GM12878 (cell line): ENCODE measurements at regions not wholly inside any gene's neighbourhood (a gene's known extent, or its start where the extent isn't known, plus 50 kb on each side); places are given as distances from the start of the nearest gene placed in this dataset.

Experiments
- EZH2 ChIP-seq: IDR thresholded peaks from 2 replicates; pipeline ENCODE4 v1.6.1; 2012; ENCODE audit warnings: low read depth, mild to moderate bottlenecking, control low read depth, inconsistent platforms, low read length, borderline replicate concordance; ENCODE audit not compliant: control insufficient read depth
- FOXM1 ChIP-seq: IDR thresholded peaks from 2 replicates; pipeline ENCODE4 v1.6.1; 2012; ENCODE audit warnings: low read depth, mild to moderate bottlenecking, inconsistent platforms, low read length, moderate library complexity
- NFIC ChIP-seq: IDR thresholded peaks from 2 replicates; pipeline ENCODE4 v1.6.1; 2012; ENCODE audit warnings: low read depth, mild to moderate bottlenecking, inconsistent platforms, low read length, moderate library complexity
- PAX5 ChIP-seq: IDR thresholded peaks from 2 replicates; pipeline ENCODE4 v1.6.1; 2011; ENCODE audit warnings: low read depth, low read length, borderline replicate concordance
- POLR2AphosphoS5 ChIP-seq: IDR thresholded peaks from 2 replicates; pipeline ENCODE4 v1.6.1; 2011; ENCODE audit warnings: mild to moderate bottlenecking, low read length, inconsistent platforms
- SMARCA5 ChIP-seq: fragments of 450-650 bp; IDR thresholded peaks from 2 replicates; pipeline ENCODE4 v1.6.1; 2017; ENCODE audit warnings: mild to moderate bottlenecking

DNA sequence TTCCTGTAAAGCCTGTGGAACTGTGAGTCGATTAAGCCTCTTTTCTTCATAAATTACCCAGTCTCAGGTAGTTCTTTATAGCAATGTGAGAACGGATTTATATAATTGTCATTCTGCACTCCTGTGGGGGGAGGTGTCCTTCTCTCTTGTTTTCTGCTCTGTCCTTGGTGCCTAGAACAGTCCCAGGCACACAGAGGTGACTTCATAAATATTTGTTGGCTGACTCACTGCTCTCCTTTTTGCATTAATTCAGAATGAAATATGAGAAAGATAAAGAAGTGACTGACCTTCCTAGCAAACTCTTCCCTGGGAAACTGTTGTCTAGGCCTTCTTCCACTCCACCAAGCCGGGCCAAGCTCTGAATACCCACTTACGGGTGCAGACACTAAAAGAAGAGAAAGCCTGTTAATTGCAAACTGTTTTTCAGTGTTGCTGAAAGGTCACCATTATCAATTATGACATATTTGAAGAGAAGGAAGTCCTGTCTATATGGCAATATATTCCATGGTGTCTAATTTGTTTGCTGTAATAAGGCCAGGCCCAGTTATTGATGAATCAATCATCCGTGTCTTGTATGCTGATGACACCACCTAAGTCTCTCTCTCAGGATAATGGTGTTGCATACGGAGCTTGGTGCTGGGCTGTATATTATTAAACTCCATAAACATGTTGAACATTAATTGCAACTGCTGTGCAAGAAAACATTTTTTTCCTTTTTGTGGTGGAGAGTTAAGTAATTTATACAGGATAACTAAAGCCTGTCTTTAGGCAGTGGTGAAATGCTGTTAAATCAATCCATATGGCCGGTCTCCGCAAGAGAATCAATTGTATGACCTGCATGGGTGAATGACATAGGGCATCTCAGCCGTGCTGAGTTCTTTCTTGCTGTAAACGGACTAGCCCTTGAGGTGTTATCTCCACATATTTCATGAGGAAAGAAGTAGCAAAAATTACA lies 567.5 kb downstream of the SLC4A3 start:
- TF ChIP-seq POLR2AphosphoS5 (no peak), EZH2 (no peak), SMARCA5 (no peak), PAX5 (no peak), FOXM1 (no peak), NFIC (no peak)
